HG02623 (cell line): ENCODE measurements at regions not wholly inside any gene's neighbourhood (a gene's known extent, or its start where the extent isn't known, plus 50 kb on each side); places are given as distances from the start of the nearest gene placed in this dataset.
"Not testable (repeated sequence)": the region's sequence is repeated elsewhere in the genome, so short reads cannot be mapped to it uniquely, and the experiment has no call there.

Experiments used
- ATAC-seq: cut with Tn5 transposase; IDR thresholded peaks from one replicate; pipeline ENCODE4 v1.9.1; 2021; ENCODE audit warnings: moderate library complexity; ENCODE audit not compliant: unreplicated experiment

GRCh38 chr3:86887876-86888275 is 103.1 kb downstream of the VGLL3 start:
- ATAC-seq = no peak

- no peak for ATAC-seq
Observed at GRCh38 chr3:86880066-86880465, 110.9 kb downstream of the VGLL3 start.

GRCh38 chr3:86876504-86877181 is 114.3 kb downstream of the VGLL3 start:
- ATAC-seq = not testable (repeated sequence)

GRCh38 chr3:86874790-86875189 is 116.2 kb downstream of the VGLL3 start:
- ATAC-seq = not testable (repeated sequence)

- ATAC-seq = no peak
Observed at GRCh38 chr3:86869566-86869965, 121.4 kb downstream of the VGLL3 start.

GRCh38 chr3:86867982-86868381 is 123.0 kb downstream of the VGLL3 start:
- ATAC-seq = no peak

- no peak for ATAC-seq
Observed at GRCh38 chr3:86865506-86865905, 125.4 kb downstream of the VGLL3 start.

GRCh38 chr3:86856711-86857110 is 134.2 kb downstream of the VGLL3 start:
- no peak for ATAC-seq

- no peak for ATAC-seq
Observed at GRCh38 chr3:86849991-86850390, 141.0 kb downstream of the VGLL3 start.

GRCh38 chr3:86845726-86846125 is 145.2 kb downstream of the VGLL3 start:
- no peak for ATAC-seq

- ATAC-seq = no peak
Observed at GRCh38 chr3:86838927-86839326, 152.0 kb downstream of the VGLL3 start.

- ATAC-seq = no peak
Observed at GRCh38 chr3:86837871-86838270, 153.1 kb downstream of the VGLL3 start.

GRCh38 chr3:86830566-86830965 is 160.4 kb downstream of the VGLL3 start:
- no peak for ATAC-seq

- no peak for ATAC-seq
Observed at GRCh38 chr3:86828751-86829150, 162.2 kb downstream of the VGLL3 start.

- not testable (repeated sequence) for ATAC-seq
Observed at GRCh38 chr3:86827582-86827981, 163.4 kb downstream of the VGLL3 start.

- no peak for ATAC-seq
Observed at GRCh38 chr3:86826292-86826691, 164.7 kb downstream of the VGLL3 start.

GRCh38 chr3:86815880-86816279 is 175.1 kb downstream of the VGLL3 start:
- no peak for ATAC-seq

- no peak for ATAC-seq
Observed at GRCh38 chr3:86814918-86815655, 175.9 kb downstream of the VGLL3 start.

GRCh38 chr3:86814321-86814720 is 176.6 kb downstream of the VGLL3 start:
- no peak for ATAC-seq

- ATAC-seq = no peak
Observed at GRCh38 chr3:86801921-86802320, 189.0 kb downstream of the VGLL3 start.

- ATAC-seq = no peak
Observed at GRCh38 chr3:86801066-86801465, 189.9 kb downstream of the VGLL3 start.

- no peak for ATAC-seq
Observed at GRCh38 chr3:86800116-86800515, 190.8 kb downstream of the VGLL3 start.

- ATAC-seq = no peak
Observed at GRCh38 chr3:86797946-86798345, 193.0 kb downstream of the VGLL3 start.
